IMR-90 (cell line): ENCODE measurements at regions not wholly inside any gene's neighbourhood (a gene's known extent, or its start where the extent isn't known, plus 50 kb on each side); places are given as distances from the start of the nearest gene placed in this dataset.

Source experiments
- ATAC-seq: fragments of 200-7000 bp; cut with Tn5 transposase; 2 replicates; pipeline ENCODE4 v1.9.1; 2020; ENCODE audit warnings: low read depth, mild to moderate bottlenecking, moderate library complexity
- BruUV-seq: library from RNA; stranded (reverse); fragments of 400-500 nt; replicated peaks from 2 replicates; lab custom pipeline; 2021; lab: Mats Ljungman, UMichigan
- CTCF ChIA-PET: fragments of 300-600 bp; formaldehyde crosslinking; extraction: SDS; loops from one replicate; lab custom pipeline; 2021; ENCODE audit warnings: antibody characterized with exemption; lab: Yijun Ruan, JAX
- POLR2A ChIA-PET: fragments of 300-600 bp; sonication (Branson Sonifier 250); formaldehyde crosslinking; loops from one replicate; lab custom pipeline; 2022; ENCODE audit warnings: antibody characterized with exemption; ENCODE audit not compliant: unreplicated experiment; lab: Charles Lee
- DNase-seq: peaks from one replicate; pipeline ENCODE4 v3.0.0; 2013
- H2AFZ ChIP-seq: replicated peaks from 2 replicates; pipeline ENCODE3; 2013; ENCODE audit warnings: low read length, mild to moderate bottlenecking; ENCODE audit not compliant: poor library complexity
- H2AK5ac ChIP-seq: 2 replicates; pipeline ENCODE4 v1.6.1; 2013; ENCODE audit warnings: low read depth, low read length, inconsistent platforms
- H2AK9ac ChIP-seq: replicated peaks from 2 replicates; pipeline ENCODE3; 2013; ENCODE audit warnings: mild to moderate bottlenecking, low read depth, low read length, moderate library complexity; ENCODE audit not compliant: poor library complexity
- H2BK120ac ChIP-seq: 2 replicates; pipeline ENCODE4 v1.6.1; 2013; ENCODE audit warnings: low read depth, low read length, inconsistent platforms
- H2BK15ac ChIP-seq: 3 replicates; pipeline ENCODE4 v1.6.1; 2013; ENCODE audit warnings: low read depth, low read length, inconsistent platforms
- H2BK20ac ChIP-seq: 2 replicates; pipeline ENCODE4 v1.6.1; 2013; ENCODE audit warnings: low read depth, mild to moderate bottlenecking, inconsistent platforms, low read length, moderate library complexity
- H2BK5ac ChIP-seq: 2 replicates; pipeline ENCODE4 v1.6.1; 2013; ENCODE audit warnings: mild to moderate bottlenecking, low read depth, low read length, inconsistent platforms; ENCODE audit not compliant: poor library complexity, severe bottlenecking
- H3K14ac ChIP-seq: replicated peaks from 2 replicates; pipeline ENCODE4 v1.6.1; 2013; ENCODE audit warnings: low read depth, low read length, inconsistent platforms
- H3K18ac ChIP-seq: 2 replicates; pipeline ENCODE4 v1.6.1; 2013; ENCODE audit warnings: low read depth, low read length, control low read depth
- H3K23ac ChIP-seq: 2 replicates; pipeline ENCODE4 v1.6.1; 2013; ENCODE audit warnings: low read depth, low read length, inconsistent platforms
- H3K27ac ChIP-seq: 2 replicates; pipeline ENCODE4 v1.5.1; 2013; ENCODE audit warnings: mild to moderate bottlenecking, control low read depth, low read length; ENCODE audit not compliant: insufficient read depth
- H3K27me3 ChIP-seq: 2 replicates; pipeline ENCODE4 v1.6.1; 2013; ENCODE audit warnings: low read length; ENCODE audit not compliant: control insufficient read depth, insufficient read depth
- H3K36me3 ChIP-seq: 2 replicates; pipeline ENCODE4 v1.6.1; 2013; ENCODE audit warnings: low read length, mixed read lengths; ENCODE audit not compliant: control insufficient read depth, insufficient read depth
- H3K4ac ChIP-seq: 2 replicates; pipeline ENCODE4 v1.6.1; 2013; ENCODE audit warnings: low read depth, low read length, inconsistent platforms
- H3K4me1 ChIP-seq: 2 replicates; pipeline ENCODE4 v1.6.1; 2013; ENCODE audit warnings: low read length, mixed read lengths; ENCODE audit not compliant: control insufficient read depth, insufficient read depth
- H3K4me2 ChIP-seq: 2 replicates; pipeline ENCODE4 v1.6.1; 2013; ENCODE audit warnings: low read depth, mild to moderate bottlenecking, control low read depth, low read length, moderate library complexity
- H3K4me3 ChIP-seq: 2 replicates; pipeline ENCODE4 v1.5.1; 2013; ENCODE audit warnings: low read depth, mild to moderate bottlenecking, control low read depth, low read length, moderate library complexity; ENCODE audit not compliant: insufficient read depth
- H3K56ac ChIP-seq: 2 replicates; pipeline ENCODE4 v1.6.1; 2013; ENCODE audit warnings: low read length, inconsistent platforms; ENCODE audit not compliant: insufficient read depth; ENCODE audit errors: extremely low read depth
- H3K79me1 ChIP-seq, 2 experiments: 2 replicates each; pipeline ENCODE4 v1.6.1; 2013; ENCODE audit warnings: low read length in 2 of 2, inconsistent platforms in 1 of 2, low read depth in 1 of 2
- H3K9ac ChIP-seq: 2 replicates; pipeline ENCODE4 v1.6.1; 2013; ENCODE audit warnings: low read depth, low read length, control low read depth
- H3K9me1 ChIP-seq: 2 replicates; pipeline ENCODE4 v1.6.1; 2013; ENCODE audit warnings: low read length, inconsistent platforms; ENCODE audit not compliant: insufficient read depth
- H3K9me3 ChIP-seq: 2 replicates; pipeline ENCODE4 v1.6.1; 2013; ENCODE audit warnings: low read length; ENCODE audit not compliant: control insufficient read depth, insufficient read depth
- H4K20me1 ChIP-seq: 2 replicates; pipeline ENCODE4 v1.6.1; 2013; ENCODE audit warnings: low read length, inconsistent platforms; ENCODE audit not compliant: insufficient read depth
- H4K5ac ChIP-seq: 2 replicates; pipeline ENCODE4 v1.6.1; 2013; ENCODE audit warnings: mild to moderate bottlenecking, low read depth, low read length, control low read depth
- H4K8ac ChIP-seq, 2 experiments: 2 replicates each; pipeline ENCODE4 v1.6.1; 2013; ENCODE audit warnings: low read depth in 2 of 2, low read length in 2 of 2, control low read depth in 1 of 2, inconsistent platforms in 1 of 2
- H4K91ac ChIP-seq: 2 replicates; pipeline ENCODE4 v1.6.1; 2013; ENCODE audit warnings: low read depth, low read length, inconsistent platforms; ENCODE audit not compliant: insufficient read depth
- BHLHE40 ChIP-seq: fragments of 150-350 bp; IDR thresholded peaks from 2 replicates; pipeline ENCODE4 v1.6.1; 2016; ENCODE audit warnings: mild to moderate bottlenecking, low read depth, low read length
- CEBPB ChIP-seq: IDR thresholded peaks from 2 replicates; pipeline ENCODE4 v1.6.1; 2012; ENCODE audit warnings: low read depth, low read length, improper control_type of control experiment
- CHD1 ChIP-seq: IDR thresholded peaks from 2 replicates; pipeline ENCODE4 v1.6.1; 2012; ENCODE audit warnings: low read depth, low read length, improper control_type of control experiment
- MAFK ChIP-seq: IDR thresholded peaks from 2 replicates; pipeline ENCODE4 v1.6.1; 2012; ENCODE audit warnings: low read depth, low read length, improper control_type of control experiment
- MAZ ChIP-seq: IDR thresholded peaks from 2 replicates; pipeline ENCODE4 v1.6.1; 2012; ENCODE audit warnings: low read depth, mild to moderate bottlenecking, low read length, improper control_type of control experiment, moderate library complexity, borderline replicate concordance
- POLR2A ChIP-seq: IDR thresholded peaks from 2 replicates; pipeline ENCODE4 v1.6.1; 2012; ENCODE audit warnings: mild to moderate bottlenecking, low read depth, low read length
- RAD21 ChIP-seq: IDR thresholded peaks from 2 replicates; pipeline ENCODE4 v1.6.1; 2012; ENCODE audit warnings: low read length, improper control_type of control experiment
- RCOR1 ChIP-seq: IDR thresholded peaks from 2 replicates; pipeline ENCODE4 v1.6.1; 2012; ENCODE audit warnings: mild to moderate bottlenecking, low read length, improper control_type of control experiment; ENCODE audit not compliant: insufficient replicate concordance
- WGBS, 2 experiments: methylation state at CpG; one replicate each; pipeline versions ENCODE4 v1.1.5 to v1.1.7; 2013; ENCODE audit warnings: missing lambda C conversion rate in 2 of 2; ENCODE audit not compliant: insufficient read length in 1 of 2; ENCODE audit errors: extremely low coverage in 2 of 2; 5-methylcytosine and 5-hydroxymethylcytosine counted together
- dilution Hi-C: fragments of 300-500 bp; cut with HindIII; formaldehyde crosslinking; loops from one replicate; pipeline ENCODE4 v1.14.3; 2018; ENCODE audit warnings: low sequenced_read_pairs; ENCODE audit not compliant: unreplicated experiment
- in situ Hi-C: fragments of 300-500 bp; cut with MboI; formaldehyde crosslinking; loops from 3 replicates; pipeline ENCODE4 v1.14.3; 2019; ENCODE audit warnings: low sequenced_read_pairs, inconsistent platforms, mixed read lengths
- intact Hi-C: fragments of 100-400 bp; cut with micrococcal nuclease; formaldehyde crosslinking; loops from 2 replicates; pipeline ENCODE4 v1.10.0; 2022
- TF ChIP-seq, protein P1 (sequence below): fragments of 150-350 bp; IDR thresholded peaks from 2 replicates; pipeline ENCODE4 v1.6.1; 2016; ENCODE audit warnings: low read depth, mild to moderate bottlenecking, low read length, moderate library complexity, borderline replicate concordance

DNA sequence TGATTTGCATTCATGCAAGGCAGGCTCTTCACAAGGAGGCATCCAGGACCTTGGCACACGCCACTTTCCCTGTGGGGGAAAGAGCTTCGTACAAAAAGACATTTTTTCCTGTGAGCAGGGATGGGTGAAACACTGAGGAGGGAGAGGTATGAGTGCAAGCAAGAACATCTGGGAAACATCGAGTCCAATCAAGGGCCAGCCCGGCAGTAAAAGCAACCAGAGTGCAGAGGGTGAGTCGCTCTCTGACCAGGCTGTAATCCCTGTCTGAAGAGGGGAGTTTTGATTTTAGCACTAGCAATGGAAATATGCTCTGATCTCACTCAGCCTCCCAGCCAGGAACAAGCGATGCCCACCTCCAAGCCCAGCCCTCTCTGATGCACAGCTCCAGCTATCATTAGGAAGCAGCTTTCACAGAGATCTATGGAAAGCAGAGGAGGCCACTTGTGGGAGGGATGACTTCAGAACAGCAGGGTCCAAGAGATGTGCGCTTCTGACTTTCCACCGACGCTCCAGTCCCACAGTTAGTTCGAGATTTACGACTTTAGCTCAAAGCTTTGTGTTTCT lies 211.0 kb upstream of the ADAMTS16 start:
- Histone ChIP-seq H3K56ac (no peak overlapping the region), H2BK15ac (no peak overlapping the region), H2AK9ac (no peak overlapping the region), H2AK5ac (no peak overlapping the region), H3K4me1 (no peaks in the 10 kb centered on the region), H3K23ac (no peak overlapping the region), H3K4me3 (no peak overlapping the region), H2BK5ac (no peak overlapping the region), H2AFZ (no peak overlapping the region), H3K36me3 (no peaks in the 10 kb centered on the region), H3K27me3 (no peaks in the 10 kb centered on the region), H4K5ac (no peak overlapping the region), H3K4ac (no peak overlapping the region), H3K4me2 (no peak overlapping the region), H3K27ac (no peak overlapping the region), H2BK120ac (no peak overlapping the region), H3K9ac (no peak overlapping the region), H3K14ac (no peak overlapping the region), H4K20me1 (no peaks in the 10 kb centered on the region), H4K8ac (no peak overlapping the region), H4K91ac (no peak overlapping the region), H3K9me3 (peaks cover 11% of the 10 kb centered on the region), H3K79me1 (no peaks in the 10 kb centered on the region), H3K18ac (no peak overlapping the region), H3K9me1 (no peaks in the 10 kb centered on the region), H2BK20ac (no peak overlapping the region)
- ChIA-PET CTCF (no interaction called here), POLR2A (no interaction called here)
- ATAC-seq (no peak), DNase-seq (no peak)
- in situ Hi-C loops (no loop called here), intact Hi-C loops (no loop called here), dilution Hi-C loops (no loop called here)
- TF ChIP-seq POLR2A, result no peak
- TF ChIP-seq CHD1, result no peak
- no peak for TF ChIP-seq MAFK
- no peak for TF ChIP-seq BHLHE40
- TF ChIP-seq RCOR1, result no peak
- no peak for TF ChIP-seq MAZ
- TF ChIP-seq, protein P1, sequence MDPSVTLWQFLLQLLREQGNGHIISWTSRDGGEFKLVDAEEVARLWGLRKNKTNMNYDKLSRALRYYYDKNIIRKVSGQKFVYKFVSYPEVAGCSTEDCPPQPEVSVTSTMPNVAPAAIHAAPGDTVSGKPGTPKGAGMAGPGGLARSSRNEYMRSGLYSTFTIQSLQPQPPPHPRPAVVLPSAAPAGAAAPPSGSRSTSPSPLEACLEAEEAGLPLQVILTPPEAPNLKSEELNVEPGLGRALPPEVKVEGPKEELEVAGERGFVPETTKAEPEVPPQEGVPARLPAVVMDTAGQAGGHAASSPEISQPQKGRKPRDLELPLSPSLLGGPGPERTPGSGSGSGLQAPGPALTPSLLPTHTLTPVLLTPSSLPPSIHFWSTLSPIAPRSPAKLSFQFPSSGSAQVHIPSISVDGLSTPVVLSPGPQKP, result no peak
- no peak for TF ChIP-seq RAD21
- TF ChIP-seq CEBPB, result no peak
- 39% methylated on average over 4 of the region's 11 CpGs; no CpG with 5 or more reads in 1 of the 2 experiments for WGBS, 2 experiments
- no TSS peak for BruUV-seq
